HG02588 (cell line): ENCODE measurements at regions not wholly inside any gene's neighbourhood (a gene's known extent, or its start where the extent isn't known, plus 50 kb on each side); places are given as distances from the start of the nearest gene placed in this dataset.
A peak's percentile ranks its signal among the peaks of the same experiment; 100 is the strongest.
"Not testable (repeated sequence)": the region's sequence is repeated elsewhere in the genome, so short reads cannot be mapped to it uniquely, and the experiment has no call there.

Experiments
- ATAC-seq: cut with Tn5 transposase; IDR thresholded peaks from one replicate; pipeline ENCODE4 v1.9.1; 2021; ENCODE audit warnings: mild to moderate bottlenecking, moderate library complexity; ENCODE audit not compliant: unreplicated experiment

- no peak for ATAC-seq
These were observed 269.4 kb downstream of the AMY1C start for GRCh38 chr1:104018922-104019674.

GRCh38 chr1:104019675-104020049 lies 270.0 kb downstream of the AMY1C start:
- no peak for ATAC-seq

- ATAC-seq = no peak
These were observed 278.8 kb downstream of the AMY1C start for GRCh38 chr1:104028416-104029035.

GRCh38 chr1:104029456-104029970 lies 279.8 kb downstream of the AMY1C start:
- ATAC-seq = no peak

GRCh38 chr1:104056786-104057185 lies 307.1 kb downstream of the AMY1C start:
- no peak for ATAC-seq

- not testable (repeated sequence) for ATAC-seq
These were observed 307.7 kb downstream of the AMY1C start for GRCh38 chr1:104057219-104057898.

- not testable (repeated sequence) for ATAC-seq
These were observed 311.9 kb downstream of the AMY1C start for GRCh38 chr1:104061637-104062036.

- no peak for ATAC-seq
These were observed 314.7 kb downstream of the AMY1C start for GRCh38 chr1:104064399-104064798.

DNA sequence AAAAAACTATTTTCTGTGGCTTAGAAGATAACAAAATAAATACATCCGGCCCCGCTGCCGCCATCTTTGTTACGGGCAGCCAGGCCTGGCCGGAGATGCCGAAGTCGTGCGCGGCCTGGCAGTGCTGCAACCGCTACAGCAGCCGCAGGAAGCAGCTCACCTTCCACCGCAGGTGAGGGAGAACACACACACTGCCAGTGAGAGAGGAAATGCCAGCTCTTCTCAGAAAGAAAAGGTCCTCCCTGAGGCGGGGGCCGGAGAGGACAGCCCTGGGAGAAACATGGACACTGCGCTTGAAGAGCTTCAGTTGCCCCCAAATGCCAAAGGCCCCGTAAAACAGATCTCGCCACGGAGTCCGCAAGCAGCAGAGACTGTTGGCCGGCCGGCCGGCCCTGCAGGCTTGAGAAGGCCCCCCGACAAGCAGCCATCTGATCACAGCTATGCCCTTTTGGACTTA lies 323.2 kb downstream of the AMY1C start:
- ATAC-seq = no peak

DNA sequence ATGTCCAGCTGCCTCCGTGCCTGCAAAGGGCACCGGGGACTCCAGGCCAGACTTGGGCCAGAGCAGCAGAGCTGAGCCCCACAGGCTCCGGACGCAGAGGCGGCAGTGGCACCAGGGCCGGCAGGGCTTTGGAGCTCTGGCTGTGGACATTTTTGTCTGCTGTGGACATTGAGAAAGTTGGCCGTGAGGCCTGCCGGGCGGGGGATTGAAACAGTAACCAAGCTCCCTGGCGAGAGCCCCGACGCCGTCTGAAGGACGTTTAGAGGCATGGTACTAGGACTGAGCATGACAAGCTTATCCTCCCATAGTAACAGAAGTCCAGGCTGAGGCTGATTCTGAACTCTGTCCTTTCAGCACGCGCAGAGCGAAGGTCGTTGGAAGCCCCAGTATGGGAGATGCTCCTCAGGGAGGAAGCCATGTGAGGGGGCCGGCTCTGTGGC lies 323.8 kb downstream of the AMY1C start:
- ATAC-seq = no peak

DNA sequence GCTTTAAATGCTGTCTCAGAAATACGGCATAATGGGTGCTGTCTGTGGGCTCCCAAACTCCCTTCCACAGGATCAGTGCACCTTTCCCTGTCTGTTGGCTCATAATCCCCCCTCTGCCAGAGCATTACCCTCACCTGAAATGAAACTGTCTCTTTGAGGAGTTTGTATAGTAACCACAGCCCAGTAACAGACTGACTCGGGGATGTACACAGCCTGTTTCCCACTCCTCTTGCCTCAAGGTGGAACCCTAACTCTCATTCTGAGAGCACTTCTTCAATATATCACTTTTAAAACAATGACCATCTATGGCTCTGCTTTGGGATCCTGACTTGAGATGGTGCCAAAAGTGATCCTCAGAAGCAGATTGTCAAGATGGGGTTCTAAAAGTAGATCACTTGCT lies 332.5 kb downstream of the AMY1C start:
- ATAC-seq = no peak

DNA sequence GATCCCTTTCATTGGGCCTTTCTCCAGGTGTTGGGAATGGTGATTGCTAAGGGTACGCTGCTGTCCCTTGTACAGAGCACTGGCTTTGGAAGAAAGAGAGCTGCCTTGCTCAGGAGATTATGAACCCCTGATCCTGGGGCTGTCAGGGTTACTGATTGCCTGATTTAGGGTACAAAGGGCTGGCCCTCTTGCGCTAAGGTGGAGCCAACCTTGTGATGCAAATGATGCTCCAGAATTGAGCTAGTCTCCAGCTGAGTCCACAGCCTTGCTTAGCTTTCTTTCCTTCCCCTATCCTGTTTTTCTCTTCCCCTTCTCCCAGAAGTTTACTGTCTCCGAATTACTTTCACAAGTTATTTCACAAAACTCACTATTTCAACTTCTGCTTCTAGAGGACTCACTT lies 334.7 kb downstream of the AMY1C start:
- ATAC-seq = no peak

DNA sequence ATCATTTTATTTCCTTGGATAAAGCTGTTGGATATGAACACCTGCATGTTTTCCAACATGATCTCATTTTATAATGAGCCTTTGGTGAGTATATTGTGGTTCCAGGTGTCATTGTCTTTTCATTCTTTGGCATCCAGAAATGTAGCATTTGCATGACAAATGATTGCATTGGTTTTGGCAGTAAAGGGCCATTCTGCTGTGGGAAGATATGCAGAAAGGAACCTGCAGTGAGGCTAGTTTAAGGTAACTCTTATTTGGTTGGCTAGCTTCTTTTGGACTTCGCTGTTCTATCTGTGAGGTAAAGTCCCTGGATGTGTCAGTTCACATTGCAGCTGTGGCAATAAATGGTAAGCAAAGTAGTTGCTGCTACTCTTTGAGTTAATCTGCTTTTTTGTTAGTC lies 343.0 kb downstream of the AMY1C start:
- no peak for ATAC-seq

- ATAC-seq = no peak
These were observed 349.1 kb downstream of the AMY1C start for GRCh38 chr1:104098837-104099236.

DNA sequence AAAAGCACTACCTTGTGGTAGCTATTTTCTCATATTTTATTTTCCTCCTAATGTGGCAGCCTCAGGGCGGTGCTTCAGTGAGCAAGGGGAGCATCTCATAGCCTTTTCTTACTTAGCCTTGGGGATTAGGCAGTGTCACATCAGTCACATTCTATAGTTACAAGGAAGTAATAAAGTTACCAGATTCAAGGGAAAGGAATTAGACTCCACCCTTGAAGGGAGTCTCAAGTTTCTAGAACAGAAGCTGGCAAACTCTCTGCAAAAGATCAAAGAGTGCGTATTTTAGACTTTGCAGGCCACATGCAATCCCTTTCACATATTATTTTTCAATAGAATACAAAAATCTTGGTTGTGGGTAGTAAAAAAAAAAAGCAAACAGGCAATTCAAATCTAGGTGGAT lies 350.4 kb downstream of the AMY1C start:
- no peak for ATAC-seq

GRCh38 chr1:104105465-104105864 lies 355.8 kb downstream of the AMY1C start:
- no peak for ATAC-seq

DNA sequence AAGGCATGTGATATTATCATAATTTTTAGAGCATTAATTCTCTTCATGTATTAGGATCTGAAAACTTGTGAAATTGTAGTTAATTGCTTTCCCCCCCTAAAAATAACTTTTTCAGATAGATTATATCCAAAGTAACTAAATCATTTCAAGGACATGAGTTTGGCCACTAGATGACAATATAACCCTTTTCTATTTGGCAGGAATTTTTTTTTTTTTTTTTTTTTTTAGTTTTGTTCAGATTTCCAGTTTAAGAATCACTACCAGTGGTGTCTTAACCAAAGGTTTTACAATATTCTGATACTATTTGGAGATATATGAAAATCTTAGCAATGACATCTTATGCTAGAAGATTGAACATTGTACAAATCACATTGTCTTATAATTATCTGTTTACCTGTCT lies 370.8 kb downstream of the AMY1C start:
- no peak for ATAC-seq

DNA sequence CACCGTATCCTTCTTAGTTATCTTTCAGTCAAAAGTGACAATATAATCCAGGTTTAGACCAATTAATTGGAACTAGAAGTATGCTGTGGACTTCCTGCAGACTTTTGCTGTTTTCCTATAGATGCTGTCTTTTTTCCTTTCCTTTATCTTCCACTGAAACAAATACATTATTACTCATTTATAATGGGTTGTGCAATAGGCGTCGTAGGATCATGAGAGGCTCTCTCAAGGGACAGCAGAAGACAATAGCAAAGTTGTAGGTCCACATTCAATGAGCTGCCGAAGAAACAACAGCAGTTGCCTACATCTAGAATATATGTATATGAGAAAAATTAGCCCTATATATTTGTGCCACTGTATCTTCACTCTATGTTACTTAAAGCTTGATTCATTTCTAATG lies 371.6 kb downstream of the AMY1C start:
- no peak for ATAC-seq

DNA sequence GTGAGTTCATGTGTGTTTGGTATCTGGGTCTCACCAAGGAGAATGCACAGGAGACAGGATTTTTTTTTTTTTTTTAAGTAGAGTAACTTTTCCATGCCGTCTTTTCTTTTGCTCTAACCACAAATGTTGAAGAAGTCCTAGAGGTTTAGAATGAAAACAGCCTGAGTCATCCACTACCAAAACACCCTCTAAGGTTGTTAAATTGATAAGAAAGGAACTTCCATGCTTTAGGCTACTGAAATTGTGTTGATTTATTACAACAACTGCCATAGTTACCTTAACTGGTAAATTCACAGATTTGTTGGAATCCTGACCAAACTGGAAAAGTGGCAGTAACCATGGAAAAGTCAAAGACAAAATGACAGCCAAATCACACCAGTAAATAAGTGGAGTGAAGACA lies 375.6 kb downstream of the AMY1C start:
- ATAC-seq = no peak

DNA sequence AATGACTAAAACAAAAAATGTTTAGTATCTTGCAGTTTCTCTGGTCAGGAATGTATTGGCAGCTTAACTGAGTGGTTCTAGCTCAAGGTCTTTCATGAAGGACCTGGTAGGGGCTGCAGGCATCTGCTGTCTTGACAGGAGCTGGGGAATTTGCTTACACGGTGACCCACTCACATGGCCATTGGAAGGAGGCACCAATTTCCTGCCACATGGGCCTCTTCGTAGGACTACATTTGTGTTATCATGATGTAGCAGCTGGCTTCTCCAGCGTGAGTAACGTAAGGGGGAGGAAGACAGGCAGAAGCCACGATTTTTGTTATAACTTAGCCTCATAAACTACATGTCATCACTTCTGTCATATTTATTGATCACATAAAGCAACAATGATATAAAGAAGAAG lies 376.3 kb downstream of the AMY1C start:
- ATAC-seq = no peak

DNA sequence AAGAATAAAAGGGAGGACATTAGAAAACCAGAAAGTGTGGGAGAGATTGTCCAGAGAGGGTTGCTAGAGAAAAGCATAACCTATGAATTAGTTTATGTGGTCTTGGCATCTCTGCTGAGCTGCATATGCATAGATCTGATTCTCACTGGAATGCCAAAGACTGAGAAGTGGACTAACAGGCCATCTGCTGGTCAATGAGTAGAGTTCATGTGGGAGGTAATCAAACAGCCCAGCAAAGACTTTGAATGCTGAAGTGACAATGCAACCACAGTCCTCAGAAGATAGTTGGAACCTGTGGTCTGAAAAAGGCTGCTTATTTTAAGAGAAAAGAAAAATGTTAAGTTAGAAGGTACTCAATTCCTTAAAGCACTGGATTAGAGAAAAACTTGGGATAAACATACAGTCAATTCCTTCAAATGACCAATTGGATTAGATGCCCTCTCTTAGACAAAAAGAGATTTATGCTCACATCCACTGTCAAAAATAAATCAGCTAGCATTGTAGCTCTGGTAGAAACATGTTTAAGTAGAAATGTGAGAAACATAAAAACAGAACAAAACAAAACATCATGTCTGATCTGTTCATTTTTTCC lies 382.8 kb downstream of the AMY1C start:
- peak; percentile 50 for ATAC-seq
